ENCODE measurements at regions not wholly inside any gene's neighbourhood (a gene's known extent, or its start where the extent isn't known, plus 50 kb on each side); places are given as distances from the start of the nearest gene placed in this dataset.
"Not testable (repeated sequence)": the region's sequence is repeated elsewhere in the genome, so short reads cannot be mapped to it uniquely, and the experiment has no call there.

DNA sequence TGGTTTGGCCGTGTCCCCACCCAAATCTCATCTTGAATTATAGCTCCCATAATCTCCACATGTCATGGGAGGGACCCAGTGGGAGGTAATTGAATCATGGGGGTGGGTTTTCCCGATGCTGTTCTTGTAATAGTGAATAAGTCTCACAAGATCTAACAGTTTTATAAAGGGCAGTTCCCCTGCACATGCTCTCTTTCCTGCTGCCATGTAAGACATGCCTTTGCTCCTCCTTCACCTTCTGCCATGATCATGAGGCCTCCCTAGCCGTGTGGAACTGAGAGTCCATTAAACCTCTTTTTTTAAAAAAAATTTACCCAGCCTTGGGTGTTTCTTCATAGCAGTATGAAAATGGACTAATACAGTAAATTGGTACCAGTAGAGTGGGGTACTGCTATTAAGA lies 510.6 kb upstream of the FANCL start:
- H4K5ac ChIP-seq (ENCODE audit: insufficient read length, low read depth, low read length); FAIRE-seq; H3K56ac ChIP-seq (replicated peaks; ENCODE audit: insufficient read length, low read depth, low read length); H3K23me2 ChIP-seq (ENCODE audit: low read depth, low read length); H4K20me1 ChIP-seq (replicated peaks in 1 of 2; ENCODE audit: control insufficient read depth in 1 of 2, insufficient read depth in 2 of 2, low read length in 2 of 2); DNase-seq (ENCODE audit: low read depth in 1 of 2, low spot score in 2 of 2); H3K18ac ChIP-seq (ENCODE audit: extremely low read depth, low read length); H3K23ac ChIP-seq (ENCODE audit: insufficient read length); H3K9me3 ChIP-seq (ENCODE audit: insufficient read depth in 2 of 2, low read depth in 1 of 2, low read length in 1 of 2); H2AK5ac ChIP-seq (ENCODE audit: low read depth, low read length); POLR2A ChIA-PET (ENCODE audit: partially characterized antibody); H2BK120ac ChIP-seq (replicated peaks; ENCODE audit: low read depth, low read length); H2BK5ac ChIP-seq (ENCODE audit: low read depth, low read length); H2AFZ ChIP-seq (ENCODE audit: low read length); H3K79me2 ChIP-seq (ENCODE audit: control insufficient read depth in 1 of 2, insufficient read depth in 2 of 2, low read length in 2 of 2); H4K8ac ChIP-seq (ENCODE audit: extremely low read depth, insufficient read depth, low read length); H3K4ac ChIP-seq (replicated peaks; ENCODE audit: insufficient read length, low read depth, low read length); H2BK15ac ChIP-seq (ENCODE audit: low read length); H2BK20ac ChIP-seq (ENCODE audit: low read length); H3K14ac ChIP-seq (ENCODE audit: insufficient read length); H4K91ac ChIP-seq (replicated peaks; ENCODE audit: insufficient read length, low read length); H3K9ac ChIP-seq (replicated peaks in 1 of 4; ENCODE audit: extremely low read depth in 1 of 4, low read depth in 3 of 4, low read length in 3 of 4); H3K27me3 ChIP-seq (replicated peaks in 1 of 4; ENCODE audit: control insufficient read depth in 3 of 4, extremely low read depth in 1 of 4, insufficient read depth in 3 of 4, low read length in 3 of 4); H3K79me1 ChIP-seq (ENCODE audit: low read depth, low read length); CTCF ChIA-PET (ENCODE audit: partially characterized antibody); H3K36me3 ChIP-seq (ENCODE audit: control insufficient read depth in 2 of 4, insufficient read depth in 4 of 4, low read length in 3 of 4); H3K4me2 ChIP-seq (ENCODE audit: insufficient read depth in 1 of 2, low read depth in 2 of 2, low read length in 2 of 2); H2BK12ac ChIP-seq (ENCODE audit: low read depth, low read length); H3K4me3 ChIP-seq (ENCODE audit: extremely low read depth in 1 of 4, insufficient read depth in 2 of 4, low read depth in 3 of 4, low read length in 4 of 4); H3K4me1 ChIP-seq (replicated peaks in 1 of 4; ENCODE audit: control insufficient read depth in 3 of 4, insufficient read depth in 4 of 4, low read length in 3 of 4); H3K27ac ChIP-seq (ENCODE audit: low read depth, low read length): not testable (repeated sequence)
- WGBS, 2 experiments (ENCODE audit: extremely low coverage in 1 of 2, insufficient coverage in 1 of 2, insufficient read length in 1 of 2, insufficient replicate concordance in 2 of 2, low coverage in 1 of 2, low lambda C conversion rate in 2 of 2, missing lambda C conversion rate in 1 of 2): 89% methylated on average over 3 of the region's 3 CpGs; no CpG with 5 or more reads in 1 of the 2 experiments
